Occipital lobe (tissue), 1 donor: ENCODE measurements at regions not wholly inside any gene's neighbourhood (a gene's known extent, or its start where the extent isn't known, plus 50 kb on each side); places are given as distances from the start of the nearest gene placed in this dataset.
"Not testable (repeated sequence)": the region's sequence is repeated elsewhere in the genome, so short reads cannot be mapped to it uniquely, and the experiment has no call there.

Experiments used
- DNase-seq: peaks from one replicate; lab custom pipeline; 2025; lab: John Stamatoyannopoulos, UW

GRCh38 chr6:66496659-66497058, 789.6 kb upstream of the EYS start:
- DNase-seq, result no peak

- not testable (repeated sequence) for DNase-seq
Observed at GRCh38 chr6:66494643-66495042, 787.6 kb upstream of the EYS start.

GRCh38 chr6:66489269-66489987, 782.4 kb upstream of the EYS start:
- no peak for DNase-seq

GRCh38 chr6:66481216-66481615, 774.2 kb upstream of the EYS start:
- DNase-seq, result no peak

- DNase-seq, result no peak
Observed at GRCh38 chr6:66478705-66479104, 771.7 kb upstream of the EYS start.

GRCh38 chr6:66435321-66435720, 728.3 kb upstream of the EYS start:
- DNase-seq, result no peak

GRCh38 chr6:66429210-66429609, 722.2 kb upstream of the EYS start:
- DNase-seq, result no peak

GRCh38 chr6:66423047-66423446, 716.0 kb upstream of the EYS start:
- no peak for DNase-seq

GRCh38 chr6:66421570-66421969, 714.5 kb upstream of the EYS start:
- no peak for DNase-seq

- no peak for DNase-seq
Observed at GRCh38 chr6:66418906-66419305, 711.9 kb upstream of the EYS start.

GRCh38 chr6:66403966-66404365, 696.9 kb upstream of the EYS start:
- DNase-seq, result no peak

- DNase-seq, result no peak
Observed at GRCh38 chr6:66402873-66403272, 695.8 kb upstream of the EYS start.

- no peak for DNase-seq
Observed at GRCh38 chr6:66396549-66396948, 689.5 kb upstream of the EYS start.

- DNase-seq, result no peak
Observed at GRCh38 chr6:66396145-66396544, 689.1 kb upstream of the EYS start.

GRCh38 chr6:66390393-66390792, 683.4 kb upstream of the EYS start:
- no peak for DNase-seq

GRCh38 chr6:66376001-66376400, 669.0 kb upstream of the EYS start:
- no peak for DNase-seq

- no peak for DNase-seq
Observed at GRCh38 chr6:66369407-66369806, 662.4 kb upstream of the EYS start.

- DNase-seq, result no peak
Observed at GRCh38 chr6:66362888-66363287, 655.9 kb upstream of the EYS start.

GRCh38 chr6:66361886-66362285, 654.9 kb upstream of the EYS start:
- no peak for DNase-seq

GRCh38 chr6:66357781-66358180, 650.8 kb upstream of the EYS start:
- DNase-seq, result no peak

- DNase-seq, result no peak
Observed at GRCh38 chr6:66355471-66355870, 648.4 kb upstream of the EYS start.

GRCh38 chr6:66344796-66345195, 637.8 kb upstream of the EYS start:
- no peak for DNase-seq

- DNase-seq, result no peak
Observed at GRCh38 chr6:66340736-66341135, 633.7 kb upstream of the EYS start.

GRCh38 chr6:66336176-66336575, 629.1 kb upstream of the EYS start:
- DNase-seq, result no peak
